Skeletal muscle satellite cell (primary cell): ENCODE measurements at regions not wholly inside any gene's neighbourhood (a gene's known extent, or its start where the extent isn't known, plus 50 kb on each side); places are given as distances from the start of the nearest gene placed in this dataset.

Source experiments
- H3K27me3 ChIP-seq: 2 replicates; pipeline ENCODE4 v1.7.0; 2013; ENCODE audit warnings: low read length; ENCODE audit not compliant: control insufficient read depth, insufficient read depth
- H3K36me3 ChIP-seq: 2 replicates; pipeline ENCODE4 v1.7.0; 2013; ENCODE audit warnings: mild to moderate bottlenecking, control low read depth, low read length; ENCODE audit not compliant: insufficient read depth
- H3K4me1 ChIP-seq: 2 replicates; pipeline ENCODE4 v1.7.0; 2013; ENCODE audit warnings: low read length; ENCODE audit not compliant: control insufficient read depth, insufficient read depth
- H3K4me2 ChIP-seq: 2 replicates; pipeline ENCODE4 v1.7.0; 2013; ENCODE audit warnings: mild to moderate bottlenecking, low read length
- H3K4me3 ChIP-seq: 2 replicates; pipeline ENCODE4 v1.7.0; 2013; ENCODE audit warnings: low read length
- H3K9ac ChIP-seq: 2 replicates; pipeline ENCODE4 v1.7.0; 2013; ENCODE audit warnings: mild to moderate bottlenecking, low read depth, low read length, moderate library complexity
- H3K9me3 ChIP-seq: replicated peaks from 2 replicates; pipeline ENCODE4 v1.7.0; 2013; ENCODE audit warnings: mild to moderate bottlenecking, control low read depth, low read length

- no peaks in the 10 kb centered on the region for H3K9me3 ChIP-seq
- no peaks in the 10 kb centered on the region for H3K36me3 ChIP-seq
- H3K27me3 ChIP-seq = peaks cover 18% of the 10 kb centered on the region
- no peaks in the 10 kb centered on the region for H3K4me1 ChIP-seq
- H3K9ac ChIP-seq = no peak overlapping the region
- H3K4me2 ChIP-seq = no peak overlapping the region
- no peak overlapping the region for H3K4me3 ChIP-seq
Measured at GRCh38 chr22:49721211-49721763, 106.4 kb downstream of the BRD1 start.

GRCh38 chr22:49720279-49720959, 107.3 kb downstream of the BRD1 start:
- no peaks in the 10 kb centered on the region for H3K9me3 ChIP-seq
- peaks cover 13% of the 10 kb centered on the region for H3K27me3 ChIP-seq
- no peaks in the 10 kb centered on the region for H3K36me3 ChIP-seq
- no peak overlapping the region for H3K9ac ChIP-seq
- no peak overlapping the region for H3K4me2 ChIP-seq
- no peaks in the 10 kb centered on the region for H3K4me1 ChIP-seq
- H3K4me3 ChIP-seq = no peak overlapping the region

DNA sequence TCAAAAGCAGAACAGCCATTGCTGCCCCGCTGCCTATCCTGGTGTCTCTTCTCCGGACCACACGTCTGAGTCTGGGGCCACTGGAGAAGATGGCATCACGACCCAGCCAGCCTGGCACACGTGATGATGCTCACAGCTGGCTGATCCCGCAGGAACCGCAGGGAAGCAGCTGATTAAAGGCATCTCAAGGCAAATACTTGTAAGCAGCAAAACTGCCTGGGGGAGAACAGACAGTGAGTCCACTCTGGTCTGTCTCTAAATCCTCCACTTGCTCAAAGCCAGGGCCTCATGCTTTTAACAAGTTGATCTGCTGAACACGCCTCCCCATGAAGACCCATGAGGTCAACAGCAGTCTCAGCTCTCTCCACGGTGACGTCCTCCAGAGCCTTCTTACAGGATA, 108.6 kb downstream of the BRD1 start:
- Histone ChIP-seq H3K4me2 (no peak overlapping the region), H3K4me1 (no peaks in the 10 kb centered on the region), H3K9ac (no peak overlapping the region), H3K4me3 (no peak overlapping the region), H3K9me3 (peaks cover 2% of the 10 kb centered on the region), H3K27me3 (peaks cover 4% of the 10 kb centered on the region), H3K36me3 (no peaks in the 10 kb centered on the region)

DNA sequence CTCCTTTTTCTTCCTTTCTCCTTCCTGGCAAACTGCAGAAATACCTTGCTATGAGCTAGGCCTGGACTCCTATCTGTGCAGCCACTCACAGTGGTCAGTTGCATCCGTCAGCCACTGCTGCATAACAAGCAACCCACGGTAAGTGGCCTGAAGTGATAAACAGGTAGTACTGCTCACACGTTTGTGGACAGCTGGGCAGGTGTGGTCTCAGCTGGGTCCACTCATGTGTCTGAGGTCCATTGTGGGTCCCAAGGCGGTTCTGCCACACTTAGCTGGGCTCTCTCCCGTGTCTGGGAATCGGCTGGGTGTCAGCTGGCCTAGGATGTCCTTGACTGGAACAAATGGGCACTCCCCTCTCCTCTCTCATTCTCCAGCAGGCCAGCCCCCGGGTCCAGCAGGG, 109.3 kb downstream of the BRD1 start:
- Histone ChIP-seq H3K36me3 (no peaks in the 10 kb centered on the region), H3K4me2 (no peak overlapping the region), H3K4me1 (no peaks in the 10 kb centered on the region), H3K27me3 (no peaks in the 10 kb centered on the region), H3K9me3 (peaks cover 2% of the 10 kb centered on the region), H3K9ac (no peak overlapping the region), H3K4me3 (no peak overlapping the region)

DNA sequence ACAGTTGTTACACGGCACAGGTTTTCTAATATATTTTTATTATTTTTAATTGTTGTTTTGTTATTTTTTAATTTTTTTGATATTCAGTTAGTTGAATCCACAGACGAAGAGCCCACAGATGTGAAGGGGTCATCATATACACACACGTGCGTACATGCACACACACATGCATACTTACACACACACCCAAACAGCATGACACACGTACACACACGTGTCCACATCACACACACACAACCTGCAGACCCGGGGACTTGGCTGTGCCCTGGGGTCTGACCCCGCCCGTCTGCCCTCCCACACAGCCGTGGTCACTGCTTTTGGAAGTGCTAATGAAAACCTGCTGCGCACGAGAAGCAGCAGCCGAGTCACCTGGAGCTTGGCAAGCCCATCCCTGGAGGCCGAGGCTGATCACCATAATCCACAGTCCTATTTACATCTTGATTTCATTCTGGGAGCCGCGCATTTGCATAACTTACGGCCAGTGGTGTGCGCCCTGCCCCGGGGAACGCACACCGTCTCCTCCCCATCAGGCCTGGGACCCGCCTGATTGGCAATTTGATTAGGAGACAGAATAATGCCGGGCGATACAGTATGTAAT, 110.3 kb downstream of the BRD1 start:
- Histone ChIP-seq H3K9ac (no peak overlapping the region), H3K27me3 (no peaks in the 10 kb centered on the region), H3K4me2 (no peak overlapping the region), H3K4me3 (no peak overlapping the region), H3K36me3 (no peaks in the 10 kb centered on the region), H3K9me3 (peaks cover 2% of the 10 kb centered on the region), H3K4me1 (no peaks in the 10 kb centered on the region)

- Histone ChIP-seq H3K9ac (no peak overlapping the region), H3K4me3 (no peak overlapping the region), H3K27me3 (no peaks in the 10 kb centered on the region), H3K4me1 (no peaks in the 10 kb centered on the region), H3K36me3 (no peaks in the 10 kb centered on the region), H3K9me3 (peaks cover 2% of the 10 kb centered on the region), H3K4me2 (no peak overlapping the region)
Measured at GRCh38 chr22:49716441-49716840, 111.2 kb downstream of the BRD1 start.

- Histone ChIP-seq H3K4me1 (no peaks in the 10 kb centered on the region), H3K27me3 (no peaks in the 10 kb centered on the region), H3K4me2 (no peak overlapping the region), H3K4me3 (no peak overlapping the region), H3K9me3 (peaks cover 5% of the 10 kb centered on the region), H3K9ac (no peak overlapping the region), H3K36me3 (no peaks in the 10 kb centered on the region)
Measured at GRCh38 chr22:49715450-49715849, 112.2 kb downstream of the BRD1 start.

DNA sequence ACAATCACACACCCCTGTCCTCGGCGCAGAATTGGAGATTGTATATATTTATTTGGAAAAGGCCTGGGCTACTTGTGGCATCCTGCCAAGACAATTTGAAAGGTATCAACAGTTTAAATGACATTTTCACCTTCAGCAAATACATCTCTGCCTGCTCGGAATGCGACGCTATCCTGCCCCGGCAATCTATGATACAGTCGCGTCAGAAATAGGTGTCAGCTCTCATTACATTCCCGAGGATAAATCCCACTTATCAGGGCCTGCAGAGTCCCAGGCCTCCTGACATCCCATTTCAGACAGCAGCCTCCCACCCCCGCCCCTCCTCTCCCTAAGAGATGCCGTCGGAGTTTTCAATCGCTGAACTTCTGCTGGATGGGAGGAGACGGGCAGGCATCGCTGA, 114.7 kb downstream of the BRD1 start:
- Histone ChIP-seq H3K4me3 (no peak overlapping the region), H3K36me3 (no peaks in the 10 kb centered on the region), H3K9me3 (peaks cover 6% of the 10 kb centered on the region), H3K27me3 (no peaks in the 10 kb centered on the region), H3K9ac (no peak overlapping the region), H3K4me1 (no peaks in the 10 kb centered on the region), H3K4me2 (no peak overlapping the region)

DNA sequence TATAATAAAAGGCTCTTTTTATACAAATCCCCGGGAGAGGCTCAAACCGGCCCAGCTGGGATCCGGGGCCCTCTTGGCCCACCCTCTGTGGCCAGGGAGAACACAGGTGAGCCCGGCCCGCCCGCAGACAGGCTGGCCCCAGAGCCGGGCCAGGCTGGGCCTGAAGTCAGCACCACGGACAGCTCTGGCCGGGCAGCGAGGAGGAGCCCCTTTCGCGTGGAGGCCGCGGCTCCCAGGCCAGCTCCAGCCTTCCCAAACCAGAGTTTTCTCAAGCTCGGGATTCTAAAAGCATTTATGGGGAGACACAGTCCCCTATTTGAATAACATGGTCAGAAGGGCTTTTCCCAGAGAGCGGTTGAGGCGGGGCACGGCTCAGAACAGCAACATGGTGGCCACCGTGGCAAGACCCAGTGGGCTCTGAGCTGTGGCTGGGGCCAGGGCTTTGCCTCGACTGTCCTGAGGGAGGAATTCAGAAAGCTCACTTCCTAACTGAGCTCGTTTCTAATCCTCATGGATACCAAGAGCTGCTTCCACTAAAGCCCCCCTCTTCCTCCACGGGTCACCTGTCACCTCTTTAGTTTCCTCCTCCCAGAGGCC, 115.4 kb downstream of the BRD1 start:
- Histone ChIP-seq H3K4me1 (no peaks in the 10 kb centered on the region), H3K36me3 (no peaks in the 10 kb centered on the region), H3K4me3 (no peak overlapping the region), H3K27me3 (no peaks in the 10 kb centered on the region), H3K9ac (no peak overlapping the region), H3K9me3 (peaks cover 6% of the 10 kb centered on the region), H3K4me2 (no peak overlapping the region)

DNA sequence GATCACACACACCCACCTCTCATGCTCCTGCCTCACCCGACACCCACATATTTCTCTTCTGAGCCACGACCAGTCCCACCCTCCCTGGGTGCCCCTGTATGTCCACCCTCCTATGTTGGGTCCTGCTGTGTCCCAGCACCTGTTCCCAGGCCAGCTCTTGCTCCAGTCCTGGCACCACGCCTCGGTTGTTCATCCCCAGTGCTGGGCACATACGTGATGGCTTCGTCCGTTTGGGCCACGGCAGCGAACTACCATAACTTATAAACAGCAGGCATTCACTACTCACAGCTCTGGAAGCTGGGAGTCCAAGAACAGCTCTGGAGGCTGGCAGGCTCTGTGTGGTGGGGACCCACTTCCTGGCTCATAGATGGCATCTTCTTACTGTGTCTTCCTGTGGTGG, 116.9 kb downstream of the BRD1 start:
- no peaks in the 10 kb centered on the region for H3K4me1 ChIP-seq
- no peak overlapping the region for H3K4me3 ChIP-seq
- no peaks in the 10 kb centered on the region for H3K36me3 ChIP-seq
- peaks cover 6% of the 10 kb centered on the region for H3K9me3 ChIP-seq
- H3K9ac ChIP-seq = no peak overlapping the region
- no peaks in the 10 kb centered on the region for H3K27me3 ChIP-seq
- no peak overlapping the region for H3K4me2 ChIP-seq

GRCh38 chr22:49709464-49709863, 118.2 kb downstream of the BRD1 start:
- Histone ChIP-seq H3K9me3 (peaks cover 6% of the 10 kb centered on the region), H3K4me1 (no peaks in the 10 kb centered on the region), H3K4me3 (no peak overlapping the region), H3K27me3 (no peaks in the 10 kb centered on the region), H3K4me2 (no peak overlapping the region), H3K9ac (no peak overlapping the region), H3K36me3 (no peaks in the 10 kb centered on the region)

- Histone ChIP-seq H3K4me2 (no peak overlapping the region), H3K9ac (no peak overlapping the region), H3K27me3 (no peaks in the 10 kb centered on the region), H3K4me3 (no peak overlapping the region), H3K4me1 (no peaks in the 10 kb centered on the region), H3K9me3 (peaks cover 4% of the 10 kb centered on the region), H3K36me3 (no peaks in the 10 kb centered on the region)
Measured at GRCh38 chr22:49705972-49706352, 121.7 kb downstream of the BRD1 start.
